Hippocampal formation (tissue), 2 donors: ENCODE measurements at regions not wholly inside any gene's neighbourhood (a gene's known extent, or its start where the extent isn't known, plus 50 kb on each side); places are given as distances from the start of the nearest gene placed in this dataset.
"Not testable (repeated sequence)": the region's sequence is repeated elsewhere in the genome, so short reads cannot be mapped to it uniquely, and the experiment has no call there.

Experiments
- DNase-seq, 2 donors: peaks; one replicate each; lab custom pipeline; 2025; lab: John Stamatoyannopoulos, UW

DNA sequence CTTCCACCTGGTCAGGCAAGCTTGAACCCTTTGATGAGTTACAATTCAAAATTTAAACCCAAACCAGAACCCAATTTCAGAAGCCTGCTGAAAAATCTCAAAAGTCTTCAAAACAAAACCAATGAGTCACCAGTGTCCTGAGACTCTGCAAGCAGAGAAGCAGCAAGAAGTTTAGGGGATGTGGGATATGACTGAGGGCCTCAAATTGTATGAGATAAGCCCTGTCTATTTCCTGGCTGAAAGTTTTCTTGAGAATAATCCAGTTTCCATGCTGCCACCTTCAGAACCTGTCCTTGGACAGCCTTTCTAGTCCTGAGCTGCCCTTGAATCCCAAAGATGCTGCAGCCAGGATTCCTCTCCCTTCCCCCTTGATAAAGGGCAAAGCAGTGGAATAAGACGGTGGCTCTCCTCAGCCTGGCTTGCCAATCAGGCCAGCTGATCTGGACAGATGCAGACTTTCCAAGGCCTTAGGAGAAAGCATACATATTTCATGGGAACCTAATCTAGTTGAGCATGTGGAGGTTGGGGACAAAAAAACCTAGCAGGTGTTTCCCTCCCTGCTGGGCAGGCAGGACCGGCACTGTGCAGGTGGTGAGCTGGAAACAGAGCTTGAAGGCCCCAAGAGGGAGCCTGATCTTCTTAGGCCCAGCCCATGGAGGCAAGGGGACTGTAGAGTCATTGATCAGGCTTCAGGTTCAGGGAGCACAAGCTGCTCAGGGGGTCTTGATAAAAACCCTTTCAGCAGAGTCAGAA, 278.0 kb upstream of the MGAT5 start:
- DNase-seq: no peak

DNA sequence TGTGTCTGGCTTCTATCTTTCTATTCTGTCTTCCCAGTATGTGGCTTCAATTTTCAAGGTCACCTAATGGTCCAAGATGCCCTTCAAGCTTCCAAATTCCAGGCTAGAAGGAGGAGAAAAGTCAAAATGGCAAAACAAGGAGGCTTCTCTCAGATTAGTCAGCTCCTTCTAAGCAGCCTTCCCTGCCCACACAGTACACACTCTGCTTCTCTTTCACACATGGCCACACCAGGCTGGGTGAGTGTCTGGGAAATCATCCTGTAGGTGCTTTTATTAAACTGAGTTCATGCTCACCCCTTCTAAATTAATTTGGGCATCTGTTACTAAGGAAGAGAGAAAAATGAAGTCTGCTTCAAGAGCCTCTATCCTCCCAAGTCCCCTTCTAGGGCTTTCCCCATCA, 277.2 kb upstream of the MGAT5 start:
- DNase-seq: no peak

DNA sequence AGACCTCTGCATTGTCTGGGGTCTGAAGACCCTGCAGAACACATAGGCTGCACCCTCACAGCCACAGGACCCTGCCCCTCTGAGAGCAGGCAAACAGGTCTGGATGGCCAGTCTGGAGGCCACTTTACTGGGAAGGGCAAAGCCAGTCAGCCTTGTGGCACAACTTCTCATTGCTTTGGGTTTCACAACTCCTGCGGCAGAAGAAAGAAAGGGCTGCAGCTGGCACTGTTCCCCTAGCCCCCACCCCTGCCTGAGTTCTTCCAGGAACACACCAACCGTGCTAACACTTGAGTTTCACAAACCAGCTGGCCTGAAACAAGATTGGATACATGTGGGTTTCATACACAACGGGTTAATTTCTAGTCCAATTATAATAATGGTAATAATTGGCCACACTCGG, 276.5 kb upstream of the MGAT5 start:
- no peak for DNase-seq

DNA sequence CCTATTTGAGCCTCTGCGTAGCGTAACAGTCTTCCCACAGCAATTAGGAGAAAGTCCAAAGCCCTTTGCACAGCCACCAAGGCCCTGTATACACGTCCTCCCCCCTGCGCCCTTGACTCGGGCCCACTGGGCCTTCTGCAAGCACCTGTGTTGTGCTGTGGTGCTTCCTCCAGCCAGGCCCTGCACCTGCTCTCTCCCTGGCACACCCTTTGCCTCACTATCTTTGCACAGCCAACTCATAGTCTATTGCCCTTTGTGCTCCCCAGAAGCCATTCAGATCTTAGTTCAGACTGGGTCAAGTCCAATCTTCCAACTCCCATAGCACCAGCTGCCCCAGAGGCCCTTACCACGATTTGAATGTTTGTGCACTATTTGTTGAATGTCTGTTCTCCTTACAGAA, 271.6 kb upstream of the MGAT5 start:
- DNase-seq: no peak

DNA sequence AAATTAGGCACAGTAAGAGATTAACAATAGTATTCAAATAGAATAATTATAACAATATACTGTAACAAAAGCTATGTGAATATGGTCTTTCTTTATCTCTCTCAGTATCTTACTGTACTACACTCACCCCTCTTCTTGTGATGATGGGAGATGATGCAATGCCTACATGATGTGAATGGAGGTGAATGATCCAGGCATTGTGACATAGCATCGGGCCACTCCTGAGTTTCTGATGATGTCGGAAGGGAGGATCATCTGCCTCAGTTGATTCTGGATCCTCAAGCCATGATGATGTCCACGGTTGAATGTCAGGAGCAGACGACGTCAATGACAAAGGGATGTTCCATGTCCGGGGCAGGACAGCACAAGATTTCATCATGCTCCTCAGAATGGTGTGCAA, 268.3 kb upstream of the MGAT5 start:
- DNase-seq: no peak

DNA sequence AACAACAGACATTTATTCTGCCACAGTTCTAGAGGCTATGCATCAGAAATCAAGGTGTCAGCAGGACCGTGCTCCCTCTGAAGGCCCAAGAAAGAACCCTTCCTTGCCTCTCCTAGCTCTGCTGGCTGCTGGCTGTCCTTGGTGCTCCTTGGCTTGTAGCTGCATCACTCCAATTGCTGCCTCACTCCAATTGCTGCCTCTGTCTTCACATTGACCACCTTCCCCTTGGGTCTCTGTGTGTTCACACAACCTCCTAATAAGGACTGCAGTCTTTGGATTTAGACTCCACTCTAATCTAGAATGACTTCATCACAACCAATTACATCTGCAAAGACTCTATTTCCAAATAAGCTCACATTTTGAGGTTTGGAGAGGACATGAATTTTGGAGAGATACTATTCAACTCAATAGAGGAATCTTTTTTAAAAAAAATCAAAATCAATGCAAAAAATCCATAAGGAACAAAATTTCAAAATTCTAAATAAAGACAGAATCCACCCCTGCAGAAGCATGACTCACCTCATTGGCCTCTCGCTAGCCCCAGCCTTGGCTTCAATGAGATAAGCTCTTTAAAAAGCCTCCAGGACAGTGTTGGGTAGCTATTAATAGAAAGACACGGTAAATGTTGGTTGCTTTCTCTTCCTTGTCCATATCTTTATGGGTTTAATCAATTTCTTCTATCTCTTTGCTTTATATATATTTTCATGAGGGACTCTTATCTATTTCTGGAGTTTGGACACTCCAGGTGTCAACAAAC, 267.6 kb upstream of the MGAT5 start:
- no peak for DNase-seq

DNA sequence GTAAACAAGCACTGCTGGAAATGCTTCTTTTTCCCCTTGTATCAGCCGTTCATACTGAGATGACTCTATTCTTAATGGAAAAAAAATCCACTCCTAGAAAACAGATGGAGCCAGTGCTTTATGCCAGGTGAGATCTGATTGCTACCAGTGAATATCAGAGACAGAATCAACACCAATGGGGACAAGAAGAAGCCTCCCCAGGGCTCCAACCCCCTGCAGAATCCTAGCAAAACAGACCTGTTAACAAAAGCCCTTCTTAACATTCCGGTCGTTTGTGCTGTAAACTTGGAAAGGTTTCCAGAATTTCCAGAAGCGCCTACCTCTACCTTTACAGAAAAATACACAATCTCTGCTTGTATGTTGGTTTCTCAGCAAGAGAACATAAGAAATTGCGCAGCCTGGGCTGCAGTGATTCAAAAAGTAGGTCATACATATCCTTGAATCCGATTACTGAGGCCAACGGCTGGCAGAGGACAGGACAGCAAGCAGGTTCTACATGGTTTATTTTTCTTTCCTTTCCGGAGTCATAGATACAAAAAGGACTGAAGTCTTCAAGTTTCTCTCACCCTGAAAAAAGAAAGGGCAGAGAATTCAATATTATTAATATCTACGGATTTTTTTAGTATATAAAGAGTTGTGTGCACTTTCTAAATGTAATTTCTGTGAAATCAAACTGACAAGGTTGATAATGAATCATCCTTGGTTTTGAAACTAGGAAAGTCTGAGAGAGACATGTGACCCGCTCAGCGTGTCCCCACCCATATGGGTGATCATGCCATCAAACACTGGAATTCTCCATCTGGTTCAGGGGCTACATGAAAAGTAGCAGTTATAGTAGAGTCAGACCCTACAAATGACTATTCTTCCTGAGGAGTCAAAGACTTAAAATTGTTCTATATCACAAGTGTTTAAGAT, 266.7 kb upstream of the MGAT5 start:
- no peak for DNase-seq

DNA sequence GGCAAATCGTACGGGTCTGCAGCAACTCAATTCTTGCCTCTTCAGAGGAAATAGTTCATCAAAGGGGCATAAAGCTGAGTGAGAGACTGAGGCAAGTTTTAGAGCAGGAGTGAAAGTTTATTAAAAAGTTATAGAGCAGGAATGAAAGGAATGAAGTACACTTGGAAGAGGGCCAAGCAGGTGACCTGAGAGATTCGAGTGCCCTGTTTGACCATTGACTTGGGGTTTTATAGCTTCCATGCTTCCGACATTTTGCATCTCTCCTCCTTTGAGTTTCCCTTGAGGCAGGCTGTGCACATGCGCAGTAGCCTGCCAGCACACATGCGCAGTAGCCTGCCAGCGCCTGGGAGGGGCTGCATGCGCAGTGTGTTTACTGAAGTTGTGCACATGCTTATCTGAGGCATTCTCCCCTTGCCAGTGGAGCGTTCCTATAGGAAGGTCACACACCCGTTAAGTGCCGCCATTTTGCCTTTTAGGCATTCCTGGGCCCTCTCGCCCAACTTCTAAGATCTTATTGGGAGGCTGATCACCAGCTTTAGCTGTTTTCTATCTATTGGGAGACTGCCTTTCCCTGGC, 265.5 kb upstream of the MGAT5 start:
- no peak for DNase-seq

DNA sequence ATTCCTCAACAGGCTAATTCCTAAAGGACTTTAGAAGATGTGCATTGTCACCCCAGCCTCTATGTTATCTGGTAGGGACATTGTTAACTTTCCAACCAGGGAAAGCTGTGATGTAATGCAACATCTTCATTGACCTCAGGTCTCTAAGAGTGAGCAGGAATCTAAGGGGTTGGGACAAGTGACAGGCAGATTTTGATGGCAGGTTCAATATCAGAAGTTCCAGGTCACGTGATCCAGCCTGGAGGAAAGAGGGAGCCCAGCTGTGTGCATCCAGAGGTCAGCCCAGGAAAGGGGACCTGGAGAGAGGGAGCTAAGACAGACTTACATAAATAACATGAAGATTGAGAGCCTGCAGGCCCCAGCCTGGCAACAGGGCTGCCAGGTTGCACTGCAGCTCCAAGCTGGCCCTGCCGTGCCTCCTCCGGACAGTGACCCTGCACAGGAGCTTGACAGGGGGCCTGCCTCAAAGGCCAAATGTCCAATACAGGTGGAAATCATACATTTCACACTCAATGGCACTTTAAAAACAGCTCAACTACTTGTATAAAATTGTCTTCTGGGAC, 262.2 kb upstream of the MGAT5 start:
- DNase-seq: no peak

DNA sequence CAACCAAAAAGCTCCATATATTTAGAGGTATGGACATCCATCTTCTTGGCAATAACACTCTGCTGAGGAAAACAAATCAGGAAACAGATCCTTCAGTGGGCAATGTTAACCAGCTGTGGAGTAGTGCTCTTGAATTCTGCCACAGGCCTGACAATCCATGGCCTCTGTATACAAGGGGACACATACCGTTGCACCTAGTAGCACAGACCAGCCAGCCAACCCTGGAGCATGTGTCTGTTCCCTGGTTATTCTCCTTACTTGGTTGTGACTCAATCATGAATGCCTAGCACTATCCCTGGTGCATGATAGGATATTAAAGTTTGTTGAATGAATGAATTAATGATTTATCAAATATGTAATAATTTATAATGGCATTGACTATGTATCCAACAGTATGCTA, 261.4 kb upstream of the MGAT5 start:
- DNase-seq: no peak

DNA sequence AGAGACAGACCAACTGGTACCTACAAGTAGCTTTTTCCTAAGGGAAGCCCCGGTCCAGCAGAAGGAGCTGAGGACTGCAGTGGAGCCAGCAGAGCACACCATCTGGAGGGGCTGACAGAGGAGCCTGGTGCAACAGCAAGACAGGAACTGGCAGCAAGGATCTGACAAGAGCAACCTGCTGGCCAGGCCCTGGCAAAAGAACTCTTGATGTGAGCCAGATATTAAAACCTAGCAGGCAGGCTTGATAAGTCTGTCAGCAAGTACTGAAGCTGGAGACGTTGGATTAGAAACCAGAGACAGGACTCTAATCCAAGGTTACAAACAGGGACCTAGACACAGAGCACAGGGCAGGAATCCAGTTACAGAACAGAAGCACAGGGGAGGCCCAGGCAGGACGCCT, 260.7 kb upstream of the MGAT5 start:
- DNase-seq: no peak

DNA sequence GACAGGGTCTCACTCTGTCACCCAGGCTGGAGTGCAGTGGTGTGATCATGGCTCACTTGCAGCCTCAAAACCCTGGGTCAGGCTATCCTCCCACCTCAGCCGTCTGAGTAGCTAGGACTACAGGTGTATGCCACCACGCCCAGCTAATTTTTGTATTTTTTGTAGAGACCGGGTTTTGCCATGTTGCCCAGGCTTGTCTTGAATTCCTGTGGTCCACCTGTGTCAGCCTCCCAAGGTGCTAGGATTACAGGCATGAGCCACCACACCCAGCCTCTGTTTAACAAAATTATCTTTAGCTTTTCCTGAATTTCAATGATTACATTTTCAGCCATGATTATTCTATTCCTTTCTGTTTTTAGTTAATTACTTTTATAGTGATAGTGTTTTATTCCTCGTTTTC, 255.1 kb upstream of the MGAT5 start:
- not testable (repeated sequence) for DNase-seq

DNA sequence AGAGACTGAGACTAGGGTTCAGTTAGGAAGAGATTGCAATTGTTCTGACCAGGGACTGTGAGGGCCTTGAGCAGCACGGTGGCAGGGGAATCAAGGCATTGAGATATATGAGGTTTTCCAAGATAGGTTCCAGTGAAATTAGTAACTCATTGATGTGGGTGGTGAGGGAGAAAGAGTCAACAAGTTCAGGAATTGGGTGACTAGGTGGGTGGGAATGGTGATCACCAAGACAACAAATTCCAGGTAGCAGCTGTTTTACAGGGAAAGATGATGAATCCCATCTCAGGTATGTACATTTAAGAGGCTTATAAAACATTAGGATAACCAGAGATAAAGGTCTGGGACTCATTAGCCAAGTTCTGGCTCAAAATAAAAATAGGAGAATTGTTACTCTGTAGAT, 251.5 kb upstream of the MGAT5 start:
- no peak for DNase-seq

DNA sequence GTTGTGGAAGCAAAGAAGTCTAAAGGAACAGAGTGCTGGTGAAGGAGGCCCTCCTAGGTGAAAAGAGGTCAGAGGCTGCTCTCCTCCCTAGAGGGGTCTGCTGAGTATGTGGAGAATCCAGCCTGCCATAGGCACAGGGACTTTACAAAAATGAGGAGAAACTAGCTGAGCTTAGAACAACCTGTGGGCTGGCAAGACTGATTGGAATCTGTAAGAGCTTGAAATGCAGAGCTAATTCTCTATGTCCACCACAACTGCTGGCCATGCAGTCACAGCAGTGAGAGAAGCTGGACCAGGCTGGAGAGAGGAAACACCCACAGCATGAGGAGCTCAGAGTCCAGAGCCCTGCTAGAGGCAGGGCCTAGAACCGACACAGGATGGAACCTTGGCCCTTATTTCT, 251.0 kb upstream of the MGAT5 start:
- no peak for DNase-seq

DNA sequence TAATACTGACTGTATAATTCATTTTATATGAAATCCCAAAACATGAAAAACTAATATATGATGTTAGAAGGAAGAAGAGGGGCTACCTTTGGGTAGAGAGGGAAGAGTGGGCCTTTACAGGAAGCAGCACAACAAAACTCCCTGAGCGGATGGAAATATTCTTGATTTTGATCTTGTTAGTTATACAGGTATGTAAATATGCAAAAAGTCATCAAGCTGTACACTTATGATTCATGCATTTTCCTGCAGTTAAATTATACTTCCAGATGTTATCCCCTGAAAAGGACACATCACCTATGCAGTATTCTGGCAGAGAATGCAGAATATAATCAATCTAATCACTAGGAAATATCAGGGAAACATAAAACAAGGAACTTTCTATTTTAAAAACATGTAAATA, 249.4 kb upstream of the MGAT5 start:
- no peak for DNase-seq

DNA sequence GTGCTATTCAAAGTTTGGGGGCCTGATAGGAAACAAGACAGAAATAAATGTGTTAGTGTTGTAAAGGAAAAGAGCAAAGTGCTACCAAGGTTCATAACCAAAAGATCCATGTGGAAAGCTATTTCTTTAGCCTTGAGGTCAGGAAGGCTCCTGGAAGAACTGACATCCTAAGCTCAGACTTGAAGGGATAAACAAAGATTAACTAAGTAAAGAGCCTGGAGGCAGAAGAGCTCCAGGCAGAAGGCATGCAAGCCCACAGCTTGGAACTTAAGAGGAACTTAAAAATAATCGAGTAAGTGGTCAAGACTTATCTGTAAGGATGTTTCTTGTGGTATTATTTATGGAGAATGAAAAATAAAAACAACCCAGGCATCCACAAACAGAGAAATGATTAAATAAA, 245.0 kb upstream of the MGAT5 start:
- no peak for DNase-seq

DNA sequence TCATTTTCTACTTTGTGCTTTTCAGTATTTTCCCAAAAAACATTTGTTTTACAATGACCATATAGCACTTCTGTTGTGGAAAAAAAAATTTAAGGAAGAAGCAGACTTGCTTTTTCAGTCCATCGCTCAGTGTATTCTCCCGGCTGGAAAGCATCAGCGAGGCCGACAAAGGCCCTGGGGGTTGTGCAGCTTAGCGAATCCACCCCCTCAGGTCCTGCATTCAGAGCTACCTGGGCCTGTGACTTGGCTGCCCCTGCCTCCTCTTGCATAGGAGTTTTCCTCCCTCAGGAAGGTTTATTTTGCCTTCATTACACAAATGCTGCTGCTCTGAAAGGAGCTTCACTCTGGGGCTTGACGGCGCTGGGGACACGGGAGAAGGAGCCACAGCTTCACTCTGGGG, 244.4 kb upstream of the MGAT5 start:
- DNase-seq: no peak

DNA sequence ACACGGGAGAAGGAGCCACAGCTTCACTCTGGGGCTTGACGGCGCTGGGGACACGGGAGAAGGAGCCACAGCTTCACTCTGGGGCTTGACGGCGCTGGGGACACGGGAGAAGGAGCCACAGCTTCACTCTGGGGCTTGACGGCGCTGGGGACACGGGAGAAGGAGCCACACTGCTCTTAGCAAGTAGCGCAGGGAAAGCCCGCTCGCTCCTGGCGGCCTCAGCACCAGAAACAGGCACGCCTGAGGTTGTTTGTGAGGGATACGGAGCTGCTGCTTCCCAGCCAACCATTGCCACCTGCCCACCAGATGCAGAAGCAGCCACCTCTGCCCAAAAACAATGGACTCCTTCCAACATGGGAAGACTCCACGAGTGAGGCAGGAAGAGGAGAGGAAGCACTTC, 244.0 kb upstream of the MGAT5 start:
- not testable (repeated sequence) for DNase-seq

DNA sequence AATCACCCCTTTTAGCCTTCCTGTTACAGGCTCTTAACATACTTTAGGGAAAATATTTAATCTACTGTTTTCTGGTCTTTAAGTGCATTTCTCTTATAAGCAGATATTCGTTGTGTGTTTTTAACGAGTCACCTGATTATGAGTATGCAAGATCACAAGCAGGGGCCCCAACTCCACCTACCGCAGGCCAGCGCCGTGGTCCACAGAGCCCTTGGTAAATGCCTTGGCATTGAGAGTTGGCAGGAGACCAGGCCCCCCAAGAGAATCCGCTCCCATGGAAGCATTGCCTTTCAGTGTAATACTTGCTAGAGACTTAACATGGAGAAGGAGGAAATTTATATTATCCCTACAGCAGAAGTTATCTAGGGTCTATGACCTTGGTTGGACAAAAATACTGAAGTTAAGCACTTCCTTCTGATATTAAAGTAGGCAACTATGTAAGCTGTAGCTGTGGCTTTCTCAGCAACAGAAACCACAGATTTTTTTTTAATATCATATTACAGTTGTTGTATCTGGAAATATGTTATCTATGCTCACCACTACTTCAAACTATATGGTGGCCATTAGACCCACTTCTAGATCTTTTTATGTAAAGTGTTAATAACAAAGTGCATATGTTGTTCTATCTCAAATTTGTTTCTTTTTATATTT, 241.8 kb upstream of the MGAT5 start:
- no peak for DNase-seq

DNA sequence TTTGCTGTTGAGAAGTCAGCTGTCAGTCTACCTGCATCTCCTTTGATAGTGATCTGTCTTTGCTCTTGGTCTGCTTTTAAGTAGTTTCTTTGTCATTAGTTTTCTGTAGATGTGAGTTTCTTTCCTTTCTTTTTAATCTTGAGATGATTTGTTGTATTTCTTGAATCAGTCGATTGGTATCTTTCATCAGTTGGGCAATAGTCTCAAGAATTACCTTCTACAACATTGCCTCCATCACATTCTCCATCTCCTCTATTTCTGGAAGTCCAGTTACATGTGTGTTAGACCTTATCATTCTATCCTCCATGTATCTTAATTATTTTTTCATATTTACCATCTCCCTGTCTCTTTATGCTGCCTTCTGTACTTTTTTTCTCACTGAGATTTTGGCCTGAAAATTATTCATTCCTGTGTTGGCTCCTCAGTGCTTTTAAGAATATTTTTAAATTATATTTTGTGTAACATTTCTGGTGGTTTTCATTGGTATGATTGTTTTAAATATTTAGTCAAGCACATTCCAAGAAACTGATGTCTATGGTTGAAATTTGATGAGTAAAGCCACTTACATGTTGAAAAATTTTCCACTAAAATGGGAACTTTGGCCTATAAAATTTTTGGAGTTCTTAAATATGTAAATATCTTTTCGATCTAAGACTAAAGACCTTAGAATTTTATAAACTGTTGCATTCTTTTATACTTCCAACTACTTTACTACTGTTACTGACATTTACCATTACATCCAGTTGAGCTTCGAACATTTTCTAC, 239.5 kb upstream of the MGAT5 start:
- no peak for DNase-seq

DNA sequence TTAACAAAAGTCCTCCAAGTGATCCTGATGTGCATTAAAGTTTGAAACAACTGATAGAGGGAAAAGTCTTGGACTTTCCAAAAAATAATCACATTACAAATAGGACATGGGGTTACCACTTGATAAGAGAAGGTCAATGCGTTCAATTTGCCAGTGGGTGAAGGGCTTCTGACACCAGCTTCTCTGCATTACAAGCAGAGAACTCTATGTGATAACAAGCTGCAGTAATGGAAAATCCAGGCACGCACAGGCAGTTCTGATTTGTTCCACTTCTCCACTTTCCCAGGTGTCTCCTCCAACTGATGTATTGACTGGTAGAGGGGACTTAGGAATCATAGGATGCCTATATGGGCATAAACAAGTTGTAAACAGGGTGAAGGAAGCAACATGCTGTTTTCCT, 234.0 kb upstream of the MGAT5 start:
- no peak for DNase-seq
